SU-DHL-6 (cell line): ENCODE measurements at regions not wholly inside any gene's neighbourhood (a gene's known extent, or its start where the extent isn't known, plus 50 kb on each side); places are given as distances from the start of the nearest gene placed in this dataset.

Experiments
- H2AFZ ChIP-seq: fragments of 200-600 bp; sonication (generic); 2 replicates; pipeline ENCODE4 v1.6.1; 2014; ENCODE audit warnings: low read depth, mild to moderate bottlenecking, moderate library complexity, mixed read lengths, antibody characterized with exemption, low read length; ENCODE audit not compliant: severe bottlenecking
- H3F3A ChIP-seq: fragments of 200-600 bp; shearing (Covaris generic); 2 replicates; pipeline ENCODE4 v1.6.0; 2016; ENCODE audit warnings: antibody characterized with exemption, mild to moderate bottlenecking; ENCODE audit not compliant: insufficient read depth
- H3K27ac ChIP-seq: fragments of 200-600 bp; sonication (generic); 2 replicates; pipeline ENCODE4 v1.5.1; 2016; ENCODE audit warnings: low read depth, mild to moderate bottlenecking, low read length, moderate library complexity, mixed read lengths
- H3K27me3 ChIP-seq: fragments of 200-600 bp; sonication (generic), shearing (Covaris generic); 2 replicates; pipeline ENCODE4 v1.6.0; 2014; ENCODE audit warnings: mild to moderate bottlenecking, low read length
- H3K36me3 ChIP-seq: fragments of 200-600 bp; sonication (generic); 2 replicates; pipeline ENCODE4 v1.6.1; 2014; ENCODE audit warnings: mild to moderate bottlenecking, low read length, mixed read lengths
- H3K4me2 ChIP-seq: fragments of 300-600, 200-600 bp; shearing (Covaris generic), sonication (generic); 2 replicates; pipeline ENCODE4 v1.6.0; 2014; ENCODE audit warnings: low read length, low read depth, mild to moderate bottlenecking; ENCODE audit not compliant: poor library complexity, severe bottlenecking
- H3K4me3 ChIP-seq: fragments of 200-600 bp; sonication (generic); 2 replicates; pipeline ENCODE4 v1.5.1; 2014; ENCODE audit warnings: antibody characterized with exemption, low read length, mild to moderate bottlenecking, mixed read lengths; ENCODE audit not compliant: insufficient read depth, poor library complexity, severe bottlenecking
- H3K79me2 ChIP-seq: fragments of 200-600 bp; sonication (generic); 2 replicates; pipeline ENCODE4 v1.6.1; 2014; ENCODE audit warnings: mild to moderate bottlenecking, low read length, moderate library complexity; ENCODE audit not compliant: insufficient read depth
- H3K9ac ChIP-seq: fragments of 200-600 bp; sonication (generic); 2 replicates; pipeline ENCODE4 v1.7.0; 2014; ENCODE audit warnings: mild to moderate bottlenecking, low read length
- H3K9me2 ChIP-seq: fragments of 200-600 bp; sonication (generic); replicated peaks from 2 replicates; pipeline ENCODE4 v1.6.1; 2014; ENCODE audit warnings: low read length; ENCODE audit not compliant: insufficient read depth
- H3K9me3 ChIP-seq: fragments of 200-600 bp; sonication (generic); 2 replicates; pipeline ENCODE4 v1.6.1; 2014; ENCODE audit warnings: low read length, mixed read lengths; ENCODE audit not compliant: insufficient read depth
- H4K20me1 ChIP-seq: fragments of 200-600 bp; sonication (generic); 2 replicates; pipeline ENCODE4 v1.6.1; 2014; ENCODE audit warnings: low read depth, mild to moderate bottlenecking, antibody characterized with exemption, low read length, moderate library complexity, mixed read lengths
- CTCF ChIP-seq: fragments of 200-600 bp; sonication (generic); IDR thresholded peaks from one replicate; pipeline ENCODE4 v1.5.1; 2017; ENCODE audit warnings: antibody characterized with exemption, mild to moderate bottlenecking, low read length, moderate library complexity; ENCODE audit not compliant: insufficient read depth, poor library complexity, severe bottlenecking
- EZH2phosphoT487 ChIP-seq: fragments of 200-600 bp; sonication (generic), shearing (Covaris generic); conservative IDR thresholded peaks from 2 replicates; pipeline ENCODE4 v1.6.1; 2018; ENCODE audit warnings: mild to moderate bottlenecking, antibody characterized with exemption, low read length, moderate library complexity, mixed read lengths

GRCh38 chr2:145548479-145548878 lies 1028.6 kb upstream of the ZEB2 start:
- no peaks in the 10 kb centered on the region for H4K20me1 ChIP-seq
- no peaks in the 10 kb centered on the region for H3K9me2 ChIP-seq
- no peaks in the 10 kb centered on the region for H3F3A ChIP-seq
- no peaks in the 10 kb centered on the region for H3K79me2 ChIP-seq
- H3K27ac ChIP-seq: no peak overlapping the region
- TF ChIP-seq CTCF: no peak
- TF ChIP-seq EZH2phosphoT487: no peak
- no peaks in the 10 kb centered on the region for H3K27me3 ChIP-seq
- no peaks in the 10 kb centered on the region for H3K36me3 ChIP-seq
- no peaks in the 10 kb centered on the region for H3K9me3 ChIP-seq
- H3K9ac ChIP-seq: no peak overlapping the region
- no peak overlapping the region for H3K4me3 ChIP-seq
- H3K4me2 ChIP-seq: no peak overlapping the region
- H2AFZ ChIP-seq: no peak overlapping the region

- Histone ChIP-seq H3K79me2 (no peaks in the 10 kb centered on the region), H3K4me3 (no peak overlapping the region), H2AFZ (no peak overlapping the region), H3K9ac (no peak overlapping the region), H3K9me3 (no peaks in the 10 kb centered on the region), H3K9me2 (no peaks in the 10 kb centered on the region), H3K36me3 (no peaks in the 10 kb centered on the region), H4K20me1 (no peaks in the 10 kb centered on the region), H3K27me3 (no peaks in the 10 kb centered on the region), H3K4me2 (no peak overlapping the region), H3K27ac (no peak overlapping the region), H3F3A (no peaks in the 10 kb centered on the region)
- TF ChIP-seq EZH2phosphoT487: no peak
Observed at GRCh38 chr2:145547620-145548019, 1027.7 kb upstream of the ZEB2 start.

GRCh38 chr2:145546091-145546490 lies 1026.2 kb upstream of the ZEB2 start:
- Histone ChIP-seq H3K27me3 (no peaks in the 10 kb centered on the region), H3K79me2 (no peaks in the 10 kb centered on the region), H3K4me2 (no peak overlapping the region), H3K4me3 (no peak overlapping the region), H4K20me1 (no peaks in the 10 kb centered on the region), H3K27ac (no peak overlapping the region), H2AFZ (no peak overlapping the region), H3K9me3 (no peaks in the 10 kb centered on the region), H3K9me2 (no peaks in the 10 kb centered on the region), H3K9ac (no peak overlapping the region), H3K36me3 (no peaks in the 10 kb centered on the region), H3F3A (no peaks in the 10 kb centered on the region)
- TF ChIP-seq EZH2phosphoT487 (no peak), CTCF (no peak)

DNA sequence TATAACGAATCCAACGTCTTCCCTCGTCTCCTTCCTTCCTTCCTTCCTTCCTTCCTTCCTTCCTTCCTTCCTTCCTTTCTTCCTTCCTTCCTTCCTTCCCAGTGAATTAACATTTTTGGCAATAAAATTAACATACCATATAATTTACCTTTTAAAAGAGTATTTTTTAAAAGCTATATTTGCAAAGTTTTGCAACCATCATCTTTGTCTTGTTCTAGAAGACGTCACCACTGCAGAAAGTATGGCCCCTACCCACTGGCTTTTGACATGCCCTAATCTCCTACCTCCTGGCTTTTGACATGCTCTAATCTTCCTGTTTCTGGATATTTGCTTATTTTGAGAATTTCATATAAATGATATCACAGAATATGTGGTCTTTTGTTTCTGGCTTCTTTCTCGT lies 1023.9 kb upstream of the ZEB2 start:
- TF ChIP-seq EZH2phosphoT487 (no peak), CTCF (no peak)
- Histone ChIP-seq H3K9ac (no peak overlapping the region), H3F3A (no peaks in the 10 kb centered on the region), H2AFZ (no peak overlapping the region), H3K4me3 (no peak overlapping the region), H3K79me2 (no peaks in the 10 kb centered on the region), H3K4me2 (no peak overlapping the region), H3K9me3 (no peaks in the 10 kb centered on the region), H3K27me3 (no peaks in the 10 kb centered on the region), H3K27ac (no peak overlapping the region), H4K20me1 (no peaks in the 10 kb centered on the region), H3K36me3 (no peaks in the 10 kb centered on the region), H3K9me2 (no peaks in the 10 kb centered on the region)
